ENCODE measurements at regions not wholly inside any gene's neighbourhood (a gene's known extent, or its start where the extent isn't known, plus 50 kb on each side); places are given as distances from the start of the nearest gene placed in this dataset.

DNA sequence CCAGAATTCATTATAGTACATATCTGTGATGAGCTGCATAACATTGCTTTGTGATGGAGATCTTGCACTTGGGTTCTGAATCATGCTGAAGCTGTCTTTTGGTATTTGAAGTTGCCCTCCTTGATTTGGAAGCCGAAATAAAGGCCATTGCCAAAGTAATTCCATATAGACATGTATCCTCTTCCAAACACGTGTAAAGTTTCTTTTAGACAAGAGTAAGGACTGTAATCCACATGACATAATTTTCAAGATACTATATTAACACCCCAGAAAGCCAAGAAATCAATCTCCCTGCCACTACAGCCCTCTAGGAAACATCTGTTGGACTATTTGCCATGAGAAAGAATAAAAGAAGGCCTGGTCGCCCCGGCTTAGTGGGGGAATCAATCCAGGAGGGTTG lies 754.2 kb downstream of the FGF9 start:
- POLR2A ChIA-PET = no interaction called here
- no peak for DNase-seq (ENCODE audit: low read depth)
- H3K4me3 ChIP-seq (ENCODE audit: low read depth, low read length) = no peak overlapping the region
- H3K27me3 ChIP-seq (ENCODE audit: control insufficient read depth, insufficient read depth, low read length) = no peaks in the 10 kb centered on the region
- H3K36me3 ChIP-seq (ENCODE audit: control insufficient read depth, insufficient read depth, low read length) = no peaks in the 10 kb centered on the region
- TF ChIP-seq, protein P1, sequence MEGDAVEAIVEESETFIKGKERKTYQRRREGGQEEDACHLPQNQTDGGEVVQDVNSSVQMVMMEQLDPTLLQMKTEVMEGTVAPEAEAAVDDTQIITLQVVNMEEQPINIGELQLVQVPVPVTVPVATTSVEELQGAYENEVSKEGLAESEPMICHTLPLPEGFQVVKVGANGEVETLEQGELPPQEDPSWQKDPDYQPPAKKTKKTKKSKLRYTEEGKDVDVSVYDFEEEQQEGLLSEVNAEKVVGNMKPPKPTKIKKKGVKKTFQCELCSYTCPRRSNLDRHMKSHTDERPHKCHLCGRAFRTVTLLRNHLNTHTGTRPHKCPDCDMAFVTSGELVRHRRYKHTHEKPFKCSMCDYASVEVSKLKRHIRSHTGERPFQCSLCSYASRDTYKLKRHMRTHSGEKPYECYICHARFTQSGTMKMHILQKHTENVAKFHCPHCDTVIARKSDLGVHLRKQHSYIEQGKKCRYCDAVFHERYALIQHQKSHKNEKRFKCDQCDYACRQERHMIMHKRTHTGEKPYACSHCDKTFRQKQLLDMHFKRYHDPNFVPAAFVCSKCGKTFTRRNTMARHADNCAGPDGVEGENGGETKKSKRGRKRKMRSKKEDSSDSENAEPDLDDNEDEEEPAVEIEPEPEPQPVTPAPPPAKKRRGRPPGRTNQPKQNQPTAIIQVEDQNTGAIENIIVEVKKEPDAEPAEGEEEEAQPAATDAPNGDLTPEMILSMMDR (IDR thresholded peaks at IDR 0.05; ENCODE audit: insufficient read depth, low read depth, low read length) = no peak
- CTCF ChIA-PET = no interaction called here

DNA sequence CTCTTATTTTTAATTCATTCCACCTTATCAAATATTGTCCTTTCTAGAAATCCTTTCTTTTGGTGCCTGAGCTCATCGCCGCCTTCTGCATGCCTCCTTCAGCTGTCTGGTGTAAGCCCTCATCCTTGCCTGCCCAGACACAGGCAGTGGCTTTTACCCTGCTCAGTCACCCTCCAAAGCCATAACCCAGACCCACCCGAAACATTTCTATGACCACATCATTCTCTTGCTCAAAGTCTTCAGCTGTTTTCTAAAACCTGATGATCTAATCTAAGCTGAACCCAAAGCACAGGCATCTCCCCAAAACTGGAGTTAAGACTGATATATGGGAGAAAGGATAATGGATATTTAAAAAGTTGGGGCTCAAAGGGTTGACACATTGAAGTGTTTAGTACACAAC lies 753.7 kb upstream of the SGCG start:
- POLR2A ChIA-PET = no interaction called here
- DNase-seq (ENCODE audit: low read depth) = no peak
- CTCF ChIA-PET = interaction anchor here (1.1 kb wide), 2 partner anchors 21 to 52 kb away, joined by 3 read pairs; no protein-coding TSS in a partner anchor
- H3K4me3 ChIP-seq (ENCODE audit: low read depth, low read length) = no peak overlapping the region
- no peaks in the 10 kb centered on the region for H3K36me3 ChIP-seq (ENCODE audit: control insufficient read depth, insufficient read depth, low read length)
- TF ChIP-seq, protein P1 (IDR thresholded peaks at IDR 0.05; ENCODE audit: insufficient read depth, low read depth, low read length) = no peak
- no peaks in the 10 kb centered on the region for H3K27me3 ChIP-seq (ENCODE audit: control insufficient read depth, insufficient read depth, low read length)

DNA sequence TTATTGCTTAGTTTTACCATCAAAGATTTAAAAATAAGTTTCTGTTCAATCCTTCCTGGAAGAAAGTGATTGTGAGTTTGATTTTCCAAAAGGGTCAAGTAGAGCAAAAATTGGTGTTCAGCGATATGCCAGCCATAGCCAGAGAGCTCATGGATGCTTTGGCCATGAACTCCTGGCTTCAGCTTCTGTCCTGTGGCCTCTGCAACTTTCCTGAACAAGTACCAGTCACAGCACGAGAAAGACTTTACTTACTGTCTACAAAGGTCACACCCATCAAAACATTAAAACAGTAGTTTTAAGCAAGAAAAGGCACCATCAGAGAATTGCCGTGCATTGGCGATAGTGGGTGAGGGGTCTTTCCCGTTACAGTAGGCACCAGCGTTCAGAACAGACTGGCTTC lies 753.0 kb upstream of the SGCG start:
- TF ChIP-seq, protein P1 (IDR thresholded peaks at IDR 0.05; ENCODE audit: insufficient read depth, low read depth, low read length) = no peak
- Histone ChIP-seq H3K36me3 (ENCODE audit: control insufficient read depth, insufficient read depth, low read length) (no peaks in the 10 kb centered on the region), H3K27me3 (ENCODE audit: control insufficient read depth, insufficient read depth, low read length) (no peaks in the 10 kb centered on the region), H3K4me3 (ENCODE audit: low read depth, low read length) (no peak overlapping the region)
- CTCF ChIA-PET = interaction anchor here (1.1 kb wide), 1 partner anchor 53 kb away, joined by 3 read pairs; no protein-coding TSS in a partner anchor
- POLR2A ChIA-PET = no interaction called here
- no peak for DNase-seq (ENCODE audit: low read depth)

DNA sequence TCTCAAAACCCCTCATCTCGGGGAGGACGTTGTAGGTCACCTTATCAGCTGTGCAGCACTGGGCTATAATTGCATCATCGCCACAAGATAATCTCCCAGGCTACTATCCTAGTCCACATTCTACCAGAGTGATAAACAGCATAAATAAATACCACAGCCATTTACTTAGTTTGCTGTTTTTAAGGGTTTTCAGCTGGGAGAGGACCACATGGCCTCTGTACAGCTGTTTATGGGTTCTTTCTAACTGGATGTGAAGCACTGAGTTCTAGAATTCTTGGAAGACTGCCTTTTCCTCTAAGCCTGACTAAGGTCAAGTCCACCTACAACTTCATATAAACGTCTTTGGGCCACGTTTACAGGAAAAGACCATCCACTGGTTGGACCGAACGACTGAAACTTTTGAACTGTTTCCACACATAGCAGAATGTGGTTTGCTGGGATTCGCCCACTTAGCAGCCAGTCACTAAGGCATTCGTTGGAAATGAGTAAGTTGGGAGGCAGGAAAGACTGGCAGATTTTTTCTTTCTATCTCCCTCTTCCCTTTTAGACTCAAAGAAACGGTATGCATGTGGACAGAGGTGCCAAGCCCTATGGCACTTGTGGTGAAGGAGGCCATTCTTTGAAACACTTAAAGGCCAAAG lies 752.5 kb upstream of the SGCG start:
- CTCF ChIA-PET = no interaction called here
- Histone ChIP-seq H3K4me3 (ENCODE audit: low read depth, low read length) (no peak overlapping the region), H3K36me3 (ENCODE audit: control insufficient read depth, insufficient read depth, low read length) (no peaks in the 10 kb centered on the region), H3K27me3 (ENCODE audit: control insufficient read depth, insufficient read depth, low read length) (no peaks in the 10 kb centered on the region)
- peak; percentile 52 for DNase-seq (ENCODE audit: low read depth)
- POLR2A ChIA-PET = no interaction called here
- TF ChIP-seq, protein P1 (IDR thresholded peaks at IDR 0.05; ENCODE audit: insufficient read depth, low read depth, low read length) = no peak

DNA sequence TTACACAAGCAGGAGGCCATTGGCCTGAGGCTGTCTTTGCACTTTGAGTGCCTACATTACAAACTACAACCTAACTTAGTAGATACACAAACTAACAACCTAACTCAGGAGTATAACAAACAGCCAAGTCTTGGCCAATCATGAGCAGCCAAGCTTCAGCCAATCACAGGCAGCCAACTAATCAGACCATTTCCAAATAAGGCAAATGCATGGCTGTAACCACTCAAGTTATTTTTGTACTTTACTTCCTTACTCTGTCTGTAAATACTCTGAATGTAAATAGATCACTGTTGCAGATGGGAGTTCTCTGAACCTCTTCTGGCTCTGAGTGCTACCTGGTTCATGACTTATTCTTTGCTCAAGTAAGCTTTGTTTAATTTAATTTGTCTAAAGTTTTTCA lies 748.1 kb upstream of the SGCG start:
- TF ChIP-seq, protein P1 (IDR thresholded peaks at IDR 0.05; ENCODE audit: insufficient read depth, low read depth, low read length) = no peak
- ChIA-PET POLR2A (no interaction called here), CTCF (no interaction called here)
- no peak for DNase-seq (ENCODE audit: low read depth)
- Histone ChIP-seq H3K27me3 (ENCODE audit: control insufficient read depth, insufficient read depth, low read length) (no peaks in the 10 kb centered on the region), H3K36me3 (ENCODE audit: control insufficient read depth, insufficient read depth, low read length) (no peaks in the 10 kb centered on the region), H3K4me3 (ENCODE audit: low read depth, low read length) (no peak overlapping the region)

All from BJ (cell line).